Lower leg skin (tissue), 3 donors: ENCODE measurements at regions not wholly inside any gene's neighbourhood (a gene's known extent, or its start where the extent isn't known, plus 50 kb on each side); places are given as distances from the start of the nearest gene placed in this dataset.
"Not testable (repeated sequence)": the region's sequence is repeated elsewhere in the genome, so short reads cannot be mapped to it uniquely, and the experiment has no call there.

Experiments used
- CTCF ChIP-seq, 3 donors: fragments of 450-650 bp; IDR thresholded peaks; one replicate each; pipeline ENCODE4 v1.5.1; 2016; ENCODE audit warnings: antibody characterized with exemption in 3 of 3, mild to moderate bottlenecking in 3 of 3, moderate library complexity in 2 of 3
- POLR2A ChIP-seq, 2 donors: fragments of 450-650 bp; IDR thresholded peaks; one replicate each; pipeline ENCODE4 v1.6.1; 2016 to 2017; ENCODE audit warnings: antibody characterized with exemption in 2 of 2, mild to moderate bottlenecking in 1 of 2, moderate library complexity in 1 of 2

GRCh38 chr18:14301255-14301654 lies 169.0 kb upstream of the ZNF519 start:
- not testable (repeated sequence) for TF ChIP-seq CTCF, POLR2A (IDR thresholded peaks at IDR 0.05)
